Activated CD4-positive, CD25-positive, alpha-beta regulatory T cell treated with anti-CD3 and anti-CD28 coated beads, Interleukin-2, amount 50 U/mL, for 24 hours (primary cell): ENCODE measurements at regions not wholly inside any gene's neighbourhood (a gene's known extent, or its start where the extent isn't known, plus 50 kb on each side); places are given as distances from the start of the nearest gene placed in this dataset.
"Not testable (repeated sequence)": the region's sequence is repeated elsewhere in the genome, so short reads cannot be mapped to it uniquely, and the experiment has no call there.

Experiments
- ATAC-seq, 2 donors: fragments of 150-1000 bp; cut with Tn5 transposase; one replicate each; pipeline ENCODE4 v1.10.0; 2021; ENCODE audit warnings: mild to moderate bottlenecking in 1 of 2, moderate library complexity in 1 of 2

GRCh38 chr12:89870413-89871184 is 162.0 kb upstream of the ATP2B1 start:
- no peak for ATAC-seq

- ATAC-seq: not testable (repeated sequence)
Measured at GRCh38 chr12:89867611-89868010, 159.0 kb upstream of the ATP2B1 start.

GRCh38 chr12:89864411-89864810 is 155.8 kb upstream of the ATP2B1 start:
- no peak for ATAC-seq

DNA sequence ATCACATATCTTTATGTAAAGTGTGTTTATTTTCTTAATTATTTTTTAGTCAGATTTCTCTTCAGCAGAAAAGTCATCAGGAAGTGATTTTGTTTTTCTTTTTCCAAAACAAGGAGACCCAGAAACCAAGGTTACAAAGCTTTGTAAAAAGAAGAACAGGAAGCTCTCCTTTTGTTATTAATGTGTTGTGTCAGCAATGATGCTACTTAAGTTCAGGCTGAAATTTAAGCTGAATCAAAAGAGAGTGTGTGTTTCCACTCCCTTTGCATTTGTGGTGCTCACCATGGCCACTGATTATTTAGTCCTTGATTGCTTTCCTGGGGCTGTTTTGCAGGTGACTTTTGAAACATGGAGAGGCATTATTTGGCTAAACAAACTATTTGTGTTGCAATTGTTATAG is 155.3 kb upstream of the ATP2B1 start:
- peak; percentile 16 to 22 for ATAC-seq

- peak; percentile 59 to 69 for ATAC-seq
Measured at GRCh38 chr12:89863493-89863938, 154.9 kb upstream of the ATP2B1 start.

DNA sequence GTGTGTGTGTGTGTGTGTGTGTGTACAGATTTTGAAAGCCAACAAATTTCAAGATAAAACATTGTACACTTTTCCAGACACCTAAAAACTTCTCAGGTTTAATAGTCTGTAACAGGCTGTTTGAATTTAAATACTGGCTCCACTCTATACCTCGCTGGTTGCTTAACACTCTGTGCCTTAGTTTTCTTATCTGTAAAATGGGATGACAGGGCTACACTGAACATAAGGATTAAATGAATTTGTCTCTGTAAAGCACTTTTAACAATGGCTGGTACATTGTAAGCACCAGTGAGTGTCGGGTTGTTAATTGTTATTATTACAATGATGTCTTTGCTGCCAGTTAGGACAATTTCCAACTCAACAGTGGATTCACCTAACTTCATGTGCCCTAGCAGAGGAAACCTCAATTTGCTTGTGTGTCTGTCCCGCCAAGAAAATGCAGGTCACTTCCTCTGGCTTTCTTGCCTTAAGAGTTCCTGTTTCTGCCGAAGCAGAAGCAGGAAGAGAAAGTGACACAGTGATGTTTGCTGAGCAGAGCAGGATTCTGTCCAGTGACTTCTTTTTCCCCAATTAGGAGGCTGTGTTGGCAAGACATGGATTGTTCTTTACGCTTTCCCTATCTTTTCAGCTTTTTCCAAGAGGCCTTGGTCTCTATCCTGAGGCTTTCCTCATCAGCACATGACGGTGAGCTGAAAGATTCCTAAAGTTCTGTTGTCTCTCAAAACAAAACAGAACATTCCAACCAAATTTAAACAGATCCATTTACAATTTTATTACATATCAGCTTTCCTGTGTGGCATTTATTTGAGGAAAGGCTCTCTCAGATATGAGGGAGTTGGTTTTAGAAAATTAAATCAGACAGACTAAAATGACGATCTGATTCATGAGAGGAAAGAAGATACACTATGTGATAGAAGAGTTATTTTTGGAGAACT is 154.1 kb upstream of the ATP2B1 start:
- no peak for ATAC-seq

DNA sequence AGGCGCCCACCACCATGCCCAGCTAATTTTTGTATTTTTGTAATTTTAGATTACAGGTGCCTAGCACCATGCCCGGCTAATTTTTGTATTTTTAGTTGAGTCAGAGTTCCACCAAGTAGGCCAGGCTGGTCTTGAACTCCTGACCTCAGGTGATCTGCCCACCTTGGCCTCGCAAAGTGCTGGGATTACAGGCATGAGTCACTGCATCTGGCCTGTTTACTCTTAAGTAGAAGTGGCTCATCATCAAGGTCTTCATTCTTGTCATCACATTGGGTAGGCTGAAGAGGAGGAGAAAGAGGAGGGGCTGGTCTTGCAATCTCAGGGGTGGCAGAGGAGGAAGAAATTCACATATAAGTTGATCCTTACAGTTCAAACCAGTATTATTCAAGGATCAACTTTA is 152.4 kb upstream of the ATP2B1 start:
- ATAC-seq: peak; percentile 22 to 46

- ATAC-seq: peak; percentile 22 to 30
Measured at GRCh38 chr12:89859508-89860220, 151.0 kb upstream of the ATP2B1 start.

- no peak for ATAC-seq
Measured at GRCh38 chr12:89858718-89859117, 150.1 kb upstream of the ATP2B1 start.

DNA sequence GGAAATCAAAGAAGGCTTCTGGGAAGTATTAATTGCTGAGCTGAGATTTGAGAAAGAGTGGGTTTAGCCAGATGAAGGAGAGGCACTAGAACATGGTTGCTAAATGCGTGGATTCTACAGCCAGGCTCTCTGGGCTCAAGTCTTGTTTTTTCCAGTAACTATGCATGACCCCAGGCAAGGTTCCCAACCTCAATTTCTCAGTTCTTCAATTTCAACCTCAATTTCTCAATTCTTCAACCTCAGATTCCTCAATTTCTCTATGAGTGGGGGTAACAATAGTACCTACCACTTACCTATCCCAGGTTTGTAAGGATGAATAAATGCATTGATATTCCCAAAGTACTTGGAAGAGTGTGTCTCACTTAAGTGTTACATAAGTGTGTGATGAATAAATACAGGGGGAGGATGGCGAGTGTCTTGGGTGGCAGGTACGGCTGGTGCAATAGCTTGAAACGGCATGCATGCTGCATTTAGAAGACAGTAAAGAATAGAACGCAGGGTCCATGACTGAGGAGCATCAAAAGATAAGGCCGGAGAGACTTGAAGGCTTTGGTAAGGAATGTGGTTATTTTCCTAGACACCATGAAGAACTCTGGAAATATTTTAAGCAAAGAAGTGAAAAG is 149.1 kb upstream of the ATP2B1 start:
- no peak for ATAC-seq

GRCh38 chr12:89856431-89856830 is 147.8 kb upstream of the ATP2B1 start:
- ATAC-seq: peak; percentile 51 to 57

GRCh38 chr12:89848732-89849131 is 140.1 kb upstream of the ATP2B1 start:
- no peak for ATAC-seq

GRCh38 chr12:89846473-89847055 is 137.9 kb upstream of the ATP2B1 start:
- ATAC-seq: no peak

- ATAC-seq: no peak
Measured at GRCh38 chr12:89845767-89846166, 137.1 kb upstream of the ATP2B1 start.

- no peak for ATAC-seq
Measured at GRCh38 chr12:89845366-89845765, 136.7 kb upstream of the ATP2B1 start.

- ATAC-seq: no peak
Measured at GRCh38 chr12:89844539-89844938, 135.9 kb upstream of the ATP2B1 start.

- no peak for ATAC-seq
Measured at GRCh38 chr12:89840162-89840922, 131.7 kb upstream of the ATP2B1 start.

DNA sequence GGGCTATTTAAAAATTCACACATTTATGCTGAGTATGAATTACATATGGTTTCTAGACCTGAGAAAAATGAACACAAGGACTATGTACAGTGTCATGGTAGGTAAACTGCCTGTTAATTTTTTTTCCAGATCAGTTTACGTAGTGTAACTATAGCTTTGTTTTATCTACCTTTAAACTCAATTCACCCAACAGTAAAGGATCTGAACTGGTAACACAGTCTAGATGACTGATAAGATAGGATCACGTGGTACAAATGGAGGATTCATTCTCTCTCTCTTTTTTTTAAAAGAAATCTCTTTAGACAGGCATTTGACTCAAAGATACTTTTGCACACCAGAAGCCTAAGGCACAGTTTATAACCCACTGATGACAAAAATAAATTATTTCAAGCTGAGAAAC is 130.8 kb upstream of the ATP2B1 start:
- no peak for ATAC-seq

DNA sequence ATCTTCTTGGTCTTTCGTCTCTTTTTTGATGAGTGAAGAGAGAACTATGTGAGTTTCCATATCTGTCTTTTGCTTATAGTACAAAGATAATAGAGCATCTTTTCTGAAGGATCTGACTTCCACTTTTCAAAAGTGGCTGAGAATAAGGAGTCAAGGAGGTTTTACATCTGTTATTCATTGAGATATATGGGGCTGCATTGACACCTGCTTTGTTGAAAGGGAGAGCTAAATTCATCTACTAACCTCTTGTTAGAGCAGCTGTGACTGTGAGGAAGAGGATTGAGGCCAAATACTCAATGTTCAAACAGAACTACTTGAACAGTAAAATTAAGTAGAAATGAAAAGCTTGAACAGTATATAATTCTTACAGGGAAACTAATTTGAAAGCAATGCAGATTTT is 130.2 kb upstream of the ATP2B1 start:
- ATAC-seq: no peak

DNA sequence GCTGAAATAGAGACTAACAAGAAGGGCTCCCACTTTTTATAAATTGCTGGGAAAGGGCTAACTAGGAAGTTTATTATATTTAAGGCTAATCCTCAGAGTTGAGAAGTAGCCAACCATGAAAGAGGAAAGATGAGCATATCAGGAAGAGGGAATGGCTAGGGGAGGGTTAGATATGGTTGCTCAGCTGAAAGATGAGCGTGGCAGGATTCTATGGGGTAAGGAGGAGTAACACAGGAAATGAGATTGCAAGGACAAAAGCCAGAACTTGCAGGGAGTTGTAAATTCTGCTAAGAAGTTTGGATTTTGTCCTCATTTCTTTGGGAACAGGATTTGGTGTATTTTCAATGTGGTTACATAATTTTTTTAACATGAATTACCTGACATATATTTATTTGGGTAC is 127.4 kb upstream of the ATP2B1 start:
- no peak for ATAC-seq

DNA sequence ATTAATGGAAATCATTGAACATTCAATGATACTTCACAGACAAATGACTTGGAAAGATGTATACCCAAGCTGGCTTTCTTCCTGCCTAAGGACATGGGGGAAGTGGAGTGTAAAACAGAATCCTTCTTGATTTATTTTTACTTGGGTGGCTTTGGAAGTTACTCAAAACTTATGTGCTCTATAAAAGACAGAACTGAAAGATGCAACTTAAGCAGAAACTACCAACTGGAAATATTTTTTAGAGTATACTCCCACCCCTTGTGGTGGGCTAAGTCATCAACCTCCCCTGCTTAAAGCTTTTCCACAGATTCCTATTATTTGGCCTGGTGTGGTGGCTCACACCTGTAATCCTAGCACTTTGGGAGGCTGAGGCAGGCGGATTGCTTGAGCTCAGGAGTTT is 126.0 kb upstream of the ATP2B1 start:
- ATAC-seq: no peak
